SH-SY5Y (cell line): ENCODE measurements at regions not wholly inside any gene's neighbourhood (a gene's known extent, or its start where the extent isn't known, plus 50 kb on each side); places are given as distances from the start of the nearest gene placed in this dataset.

Source experiments
- GATA2 ChIP-seq: IDR thresholded peaks from 2 replicates; pipeline ENCODE4 v1.6.1; 2011; ENCODE audit warnings: mild to moderate bottlenecking, low read depth, low read length
- GATA3 ChIP-seq: IDR thresholded peaks from 2 replicates; pipeline ENCODE4 v1.6.1; 2011; ENCODE audit warnings: low read depth, mild to moderate bottlenecking, low read length, moderate library complexity

- TF ChIP-seq GATA2 (no peak), GATA3 (no peak)
Measured at GRCh38 chr5:167732499-167732898, 558.9 kb upstream of the WWC1 start.
